ENCODE measurements at regions not wholly inside any gene's neighbourhood (a gene's known extent, or its start where the extent isn't known, plus 50 kb on each side); places are given as distances from the start of the nearest gene placed in this dataset.

- Histone ChIP-seq H3K4me1 (ENCODE audit: insufficient read depth, low read length) (peaks cover 15% of the 10 kb centered on the region), H3K4me2 (ENCODE audit: low read length) (no peak overlapping the region), H3K9me3 (ENCODE audit: low read length) (no peaks in the 10 kb centered on the region), H3K79me2 (ENCODE audit: low read length) (no peaks in the 10 kb centered on the region), H2AFZ (ENCODE audit: low read length) (no peak overlapping the region), H3K36me3 (ENCODE audit: low read depth, low read length) (no peaks in the 10 kb centered on the region), H3K9ac (ENCODE audit: low read length) (no peak overlapping the region), H3K27ac (ENCODE audit: low read length) (no peak overlapping the region), H3K27me3 (ENCODE audit: low read length) (no peaks in the 10 kb centered on the region), H3F3A (ENCODE audit: low read length, unreplicated experiment) (no peaks in the 10 kb centered on the region), H3K4me3 (ENCODE audit: low read length) (no peak overlapping the region), H4K20me1 (ENCODE audit: low read length) (no peaks in the 10 kb centered on the region), H3K9me2 (replicated peaks; ENCODE audit: low read length) (no peaks in the 10 kb centered on the region)
- ATAC-seq: no peak
- no TSS peak for BruUV-seq (replicated peaks)
- ChIA-PET POLR2A (ENCODE audit: unreplicated experiment) (interaction anchor here (0.7 kb wide), 1 partner anchor 15 kb away, joined by 3 read pairs; no protein-coding TSS in a partner anchor), CTCF (no interaction called here)
- no peak for DNase-seq
- TF ChIP-seq EZH2 (IDR thresholded peaks at IDR 0.05; ENCODE audit: low read length, unreplicated experiment): no peak
- intact Hi-C loops (cut with micrococcal nuclease): no loop called here
Measured at GRCh38 chr22:47327241-47327640, 564.8 kb downstream of the TBC1D22A start.

GRCh38 chr22:47325249-47325648 is 562.8 kb downstream of the TBC1D22A start:
- DNase-seq: no peak
- TF ChIP-seq EZH2 (IDR thresholded peaks at IDR 0.05; ENCODE audit: low read length, unreplicated experiment) (no peak), CTCF (conservative IDR thresholded peaks at IDR 0.05; ENCODE audit: low read depth, low read length) (no peak), EZH2phosphoT487 (IDR thresholded peaks at IDR 0.05; ENCODE audit: borderline replicate concordance, low read length) (no peak)
- H3K79me2 ChIP-seq (ENCODE audit: low read length): no peaks in the 10 kb centered on the region
- no peaks in the 10 kb centered on the region for H4K20me1 ChIP-seq (ENCODE audit: low read length)
- H3F3A ChIP-seq (ENCODE audit: low read length, unreplicated experiment): no peaks in the 10 kb centered on the region
- no TSS peak for BruUV-seq (replicated peaks)
- H3K27me3 ChIP-seq (ENCODE audit: low read length): no peaks in the 10 kb centered on the region
- no peak overlapping the region for H3K4me3 ChIP-seq (ENCODE audit: low read length)
- intact Hi-C loops (cut with micrococcal nuclease): no loop called here
- peaks cover 15% of the 10 kb centered on the region for H3K4me1 ChIP-seq (ENCODE audit: insufficient read depth, low read length)
- no peaks in the 10 kb centered on the region for H3K9me3 ChIP-seq (ENCODE audit: low read length)
- H3K9me2 ChIP-seq (replicated peaks; ENCODE audit: low read length): no peaks in the 10 kb centered on the region
- no peak overlapping the region for H3K27ac ChIP-seq (ENCODE audit: low read length)
- POLR2A ChIA-PET (ENCODE audit: unreplicated experiment): no interaction called here
- CTCF ChIA-PET: no interaction called here
- H3K4me2 ChIP-seq (ENCODE audit: low read length): no peak overlapping the region
- H2AFZ ChIP-seq (ENCODE audit: low read length): no peak overlapping the region
- no peak for ATAC-seq
- no peak overlapping the region for H3K9ac ChIP-seq (ENCODE audit: low read length)
- H3K36me3 ChIP-seq (ENCODE audit: low read depth, low read length): no peaks in the 10 kb centered on the region

GRCh38 chr22:47324435-47324990 is 562.1 kb downstream of the TBC1D22A start:
- Histone ChIP-seq H3K9me3 (ENCODE audit: low read length) (no peaks in the 10 kb centered on the region), H3K9me2 (replicated peaks; ENCODE audit: low read length) (no peaks in the 10 kb centered on the region), H3K4me3 (ENCODE audit: low read length) (no peak overlapping the region), H4K20me1 (ENCODE audit: low read length) (no peaks in the 10 kb centered on the region), H3K4me2 (ENCODE audit: low read length) (no peak overlapping the region), H2AFZ (ENCODE audit: low read length) (no peak overlapping the region), H3K36me3 (ENCODE audit: low read depth, low read length) (no peaks in the 10 kb centered on the region), H3F3A (ENCODE audit: low read length, unreplicated experiment) (no peaks in the 10 kb centered on the region), H3K27me3 (ENCODE audit: low read length) (no peaks in the 10 kb centered on the region), H3K79me2 (ENCODE audit: low read length) (no peaks in the 10 kb centered on the region), H3K4me1 (ENCODE audit: insufficient read depth, low read length) (peaks cover 10% of the 10 kb centered on the region), H3K27ac (ENCODE audit: low read length) (no peak overlapping the region), H3K9ac (ENCODE audit: low read length) (no peak overlapping the region)
- DNase-seq: no peak
- TF ChIP-seq EZH2phosphoT487 (IDR thresholded peaks at IDR 0.05; ENCODE audit: borderline replicate concordance, low read length) (no peak), CTCF (conservative IDR thresholded peaks at IDR 0.05; ENCODE audit: low read depth, low read length) (no peak), EZH2 (IDR thresholded peaks at IDR 0.05; ENCODE audit: low read length, unreplicated experiment) (no peak)
- no peak for ATAC-seq
- CTCF ChIA-PET: no interaction called here
- intact Hi-C loops (cut with micrococcal nuclease): no loop called here
- POLR2A ChIA-PET (ENCODE audit: unreplicated experiment): no interaction called here
- no TSS peak for BruUV-seq (replicated peaks)

Data from PC-3 (cell line).